ENCODE measurements at regions not wholly inside any gene's neighbourhood (a gene's known extent, or its start where the extent isn't known, plus 50 kb on each side); places are given as distances from the start of the nearest gene placed in this dataset.

- TF ChIP-seq SPI1 (IDR thresholded peaks at IDR 0.05; ENCODE audit: low read depth, low read length) (no peak), POLR2A (IDR thresholded peaks at IDR 0.05; ENCODE audit: low read depth, low read length) (no peak), POLR2AphosphoS5 (IDR thresholded peaks at IDR 0.05; ENCODE audit: low read depth, low read length) (no peak)
These were observed 126.3 kb downstream of the UQCRFS1 start for GRCh38 chr19:29086646-29087045.

Measured in GM12891 (cell line).